Coronary artery (tissue), 2 donors: ENCODE measurements at regions not wholly inside any gene's neighbourhood (a gene's known extent, or its start where the extent isn't known, plus 50 kb on each side); places are given as distances from the start of the nearest gene placed in this dataset.
"Not testable (repeated sequence)": the region's sequence is repeated elsewhere in the genome, so short reads cannot be mapped to it uniquely, and the experiment has no call there.

Experiments used
- DNase-seq: peaks from one replicate; pipeline ENCODE4 v3.0.0-alpha.2; 2017; ENCODE audit warnings: low spot score
- H3K27ac ChIP-seq, 2 donors: fragments of 200-600 bp; sonication (generic); one replicate each; pipeline ENCODE4 v1.5.1; 2016 to 2019
- H3K4me3 ChIP-seq: fragments of 200-600 bp; sonication (generic); 2 replicates; pipeline ENCODE4 v1.5.1; 2016; ENCODE audit warnings: mild to moderate bottlenecking, moderate library complexity
- TF ChIP-seq, protein P1 (sequence below): fragments of 200-600 bp; sonication (generic); IDR thresholded peaks from one replicate; pipeline ENCODE4 v1.5.1; 2019; ENCODE audit warnings: antibody characterized with exemption

- H3K4me3 ChIP-seq, result no peak overlapping the region
- TF ChIP-seq, protein P1, sequence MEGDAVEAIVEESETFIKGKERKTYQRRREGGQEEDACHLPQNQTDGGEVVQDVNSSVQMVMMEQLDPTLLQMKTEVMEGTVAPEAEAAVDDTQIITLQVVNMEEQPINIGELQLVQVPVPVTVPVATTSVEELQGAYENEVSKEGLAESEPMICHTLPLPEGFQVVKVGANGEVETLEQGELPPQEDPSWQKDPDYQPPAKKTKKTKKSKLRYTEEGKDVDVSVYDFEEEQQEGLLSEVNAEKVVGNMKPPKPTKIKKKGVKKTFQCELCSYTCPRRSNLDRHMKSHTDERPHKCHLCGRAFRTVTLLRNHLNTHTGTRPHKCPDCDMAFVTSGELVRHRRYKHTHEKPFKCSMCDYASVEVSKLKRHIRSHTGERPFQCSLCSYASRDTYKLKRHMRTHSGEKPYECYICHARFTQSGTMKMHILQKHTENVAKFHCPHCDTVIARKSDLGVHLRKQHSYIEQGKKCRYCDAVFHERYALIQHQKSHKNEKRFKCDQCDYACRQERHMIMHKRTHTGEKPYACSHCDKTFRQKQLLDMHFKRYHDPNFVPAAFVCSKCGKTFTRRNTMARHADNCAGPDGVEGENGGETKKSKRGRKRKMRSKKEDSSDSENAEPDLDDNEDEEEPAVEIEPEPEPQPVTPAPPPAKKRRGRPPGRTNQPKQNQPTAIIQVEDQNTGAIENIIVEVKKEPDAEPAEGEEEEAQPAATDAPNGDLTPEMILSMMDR, result no peak
- DNase-seq, result no peak
- H3K27ac ChIP-seq, result no peak overlapping the region
Measured at GRCh38 chr2:240383871-240384700, 51.4 kb upstream of the GPC1 start.

GRCh38 chr2:240384711-240385450 is 50.6 kb upstream of the GPC1 start:
- DNase-seq, result no peak
- Histone ChIP-seq H3K27ac (no peak overlapping the region), H3K4me3 (no peak overlapping the region)
- TF ChIP-seq, protein P1, result no peak

DNA sequence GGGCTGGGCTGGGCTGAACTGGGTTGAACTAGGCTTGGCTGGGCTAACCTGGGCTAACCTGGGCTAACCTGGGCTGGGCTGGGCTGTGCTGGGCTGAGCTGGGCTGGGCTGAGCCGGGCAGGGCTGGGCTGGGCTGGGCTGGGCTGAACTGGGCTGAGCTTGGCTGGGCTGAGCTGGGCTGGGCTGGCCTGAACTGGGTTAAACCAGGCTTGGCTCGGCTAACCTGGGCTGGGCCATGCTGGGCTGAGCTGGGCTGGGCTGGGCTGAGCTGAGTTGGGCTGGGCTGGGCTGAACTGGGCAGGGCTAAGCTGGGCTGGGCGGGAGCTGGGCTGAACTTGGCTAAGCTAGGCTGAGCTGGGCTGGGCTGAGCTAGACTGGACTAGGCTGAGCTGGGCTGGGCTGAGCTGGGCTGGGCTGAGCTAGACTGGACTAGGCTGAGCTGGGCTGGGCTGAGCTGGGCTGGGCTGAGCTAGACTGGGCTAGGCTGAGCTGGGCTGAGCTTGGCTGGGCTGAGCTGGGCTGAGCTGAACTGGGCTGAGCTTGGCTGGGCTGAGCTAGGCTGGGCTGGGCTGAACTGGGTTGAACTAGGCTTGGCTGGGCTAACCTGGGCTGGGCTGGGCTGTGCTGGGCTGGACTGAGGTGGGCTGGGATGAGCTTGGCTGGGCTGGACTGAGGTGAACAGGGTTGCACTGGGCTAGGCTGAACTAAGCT is 49.9 kb upstream of the GPC1 start:
- not testable (repeated sequence) for H3K4me3 ChIP-seq, H3K27ac ChIP-seq, DNase-seq
